ENCODE measurements at regions not wholly inside any gene's neighbourhood (a gene's known extent, or its start where the extent isn't known, plus 50 kb on each side); places are given as distances from the start of the nearest gene placed in this dataset.

DNA sequence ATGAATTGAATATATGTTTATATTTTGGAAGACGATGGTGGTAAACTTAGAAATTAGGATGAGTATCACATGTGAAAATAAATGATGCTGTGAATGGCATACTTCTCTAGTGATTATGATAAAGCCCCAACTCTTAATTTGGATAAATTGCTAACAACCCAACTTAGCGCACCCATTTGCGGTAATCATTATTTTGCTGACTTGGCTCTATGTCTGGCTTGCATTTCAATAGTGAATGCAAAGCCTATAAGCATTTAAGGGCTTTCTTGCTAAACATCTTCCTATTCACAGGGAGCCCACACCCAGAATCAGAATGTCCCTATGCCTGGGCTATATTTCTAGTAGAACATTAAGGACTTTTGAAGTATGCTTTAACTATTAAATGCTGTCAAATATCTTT is 910.7 kb upstream of the FANCL start:
- no peak overlapping the region for H2AFZ ChIP-seq (ENCODE audit: insufficient read depth, low read depth, low read length, poor library complexity, severe bottlenecking)
- peaks cover 0 to 3% (median 0%) of the 10 kb centered on the region in 4 experiments for H3K27me3 ChIP-seq (replicated peaks in 1 of 4; ENCODE audit: control extremely low read depth in 1 of 4, control insufficient read depth in 3 of 4, insufficient read depth in 4 of 4, low read length in 3 of 4)
- no peak overlapping the region for H3K9ac ChIP-seq (ENCODE audit: low read length)
- no peak for ATAC-seq (ENCODE audit: low read depth)
- ChIA-PET POLR2A (no interaction called here), CTCF (no interaction called here)
- no peaks in the 10 kb centered on the region for H4K20me1 ChIP-seq (ENCODE audit: control insufficient read depth, insufficient read depth, low read length, poor library complexity, severe bottlenecking)
- no peak overlapping the region for H3K27ac ChIP-seq (ENCODE audit: low read length in 2 of 2)
- WGBS (ENCODE audit: insufficient coverage) = no CpG with 5 or more reads among the region's 3 CpGs
- no peak overlapping the region for H3K4me3 ChIP-seq (ENCODE audit: control extremely low read depth in 1 of 5, extremely low read depth in 1 of 5, insufficient read depth in 1 of 5, low read depth in 2 of 5, low read length in 4 of 5)
- Mint-ChIP-seq H3K9me3 (ENCODE audit: insufficient read depth) (no peaks in the 10 kb centered on the region), H3K4me3 (no peak overlapping the region), H3K27ac (no peak overlapping the region), H3K4me1 (no peaks in the 10 kb centered on the region), H3K27me3 (peaks cover 14% of the 10 kb centered on the region)
- DNase-seq = no peak
- intact Hi-C loops (cut with micrococcal nuclease) = no loop called here
- H3K79me2 ChIP-seq (ENCODE audit: control insufficient read depth, insufficient read depth, low read length) = no peaks in the 10 kb centered on the region
- TF ChIP-seq EZH2 (IDR thresholded peaks at IDR 0.05; ENCODE audit: borderline replicate concordance, insufficient read depth, low read depth, low read length, poor library complexity, severe bottlenecking) = no peak
- TF ChIP-seq, protein P1, sequence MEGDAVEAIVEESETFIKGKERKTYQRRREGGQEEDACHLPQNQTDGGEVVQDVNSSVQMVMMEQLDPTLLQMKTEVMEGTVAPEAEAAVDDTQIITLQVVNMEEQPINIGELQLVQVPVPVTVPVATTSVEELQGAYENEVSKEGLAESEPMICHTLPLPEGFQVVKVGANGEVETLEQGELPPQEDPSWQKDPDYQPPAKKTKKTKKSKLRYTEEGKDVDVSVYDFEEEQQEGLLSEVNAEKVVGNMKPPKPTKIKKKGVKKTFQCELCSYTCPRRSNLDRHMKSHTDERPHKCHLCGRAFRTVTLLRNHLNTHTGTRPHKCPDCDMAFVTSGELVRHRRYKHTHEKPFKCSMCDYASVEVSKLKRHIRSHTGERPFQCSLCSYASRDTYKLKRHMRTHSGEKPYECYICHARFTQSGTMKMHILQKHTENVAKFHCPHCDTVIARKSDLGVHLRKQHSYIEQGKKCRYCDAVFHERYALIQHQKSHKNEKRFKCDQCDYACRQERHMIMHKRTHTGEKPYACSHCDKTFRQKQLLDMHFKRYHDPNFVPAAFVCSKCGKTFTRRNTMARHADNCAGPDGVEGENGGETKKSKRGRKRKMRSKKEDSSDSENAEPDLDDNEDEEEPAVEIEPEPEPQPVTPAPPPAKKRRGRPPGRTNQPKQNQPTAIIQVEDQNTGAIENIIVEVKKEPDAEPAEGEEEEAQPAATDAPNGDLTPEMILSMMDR (IDR thresholded peaks at IDR 0.05) = no peak
- H3K9me3 ChIP-seq (ENCODE audit: control extremely low read depth in 1 of 3, control insufficient read depth in 2 of 3, insufficient read depth in 1 of 3, low read length in 2 of 3) = no peaks in the 10 kb centered on the region
- H3K36me3 ChIP-seq (replicated peaks in 1 of 2; ENCODE audit: control extremely low read depth in 1 of 2, control insufficient read depth in 1 of 2, extremely low read depth in 1 of 2, insufficient read depth in 2 of 2, low read length in 1 of 2) = no peaks in the 10 kb centered on the region
- H3K4me2 ChIP-seq (replicated peaks; ENCODE audit: low read depth, low read length, poor library complexity, severe bottlenecking) = no peak overlapping the region
- no peaks in the 10 kb centered on the region for H3K4me1 ChIP-seq (ENCODE audit: control insufficient read depth in 2 of 2, insufficient read depth in 2 of 2, low read length in 2 of 2)

DNA sequence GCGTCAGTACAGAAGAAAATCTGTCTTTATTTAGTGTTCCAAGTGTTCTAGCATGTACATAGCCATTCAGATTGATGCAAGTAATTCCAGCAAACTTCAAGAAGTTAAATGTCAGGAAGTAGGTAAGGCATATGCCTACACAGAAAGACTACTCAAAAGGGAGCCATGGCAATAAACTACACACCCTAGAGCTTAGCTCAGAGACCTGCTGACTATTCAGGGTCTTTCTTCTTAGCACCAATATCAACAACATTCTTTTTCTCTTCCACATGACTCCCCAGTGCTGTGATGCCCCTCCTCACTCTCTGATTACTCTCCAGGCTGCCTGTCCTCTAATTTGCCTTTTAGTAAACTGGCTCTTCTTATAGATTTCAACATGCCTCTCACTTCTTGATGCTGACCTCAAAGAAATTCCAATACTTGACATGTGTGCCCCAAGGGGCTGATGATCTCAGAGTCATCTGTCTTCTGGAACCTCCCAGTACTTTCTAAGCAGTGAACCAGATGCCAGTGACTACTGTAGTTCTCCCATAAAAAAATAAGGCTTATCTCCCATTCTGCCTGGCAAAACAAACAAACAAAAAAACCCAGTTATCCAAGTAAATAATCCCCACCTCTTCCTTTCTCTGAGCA is 909.2 kb upstream of the FANCL start:
- CTCF ChIA-PET = no interaction called here
- no peaks in the 10 kb centered on the region for H4K20me1 ChIP-seq (ENCODE audit: control insufficient read depth, insufficient read depth, low read length, poor library complexity, severe bottlenecking)
- no peaks in the 10 kb centered on the region for H3K36me3 ChIP-seq (replicated peaks in 1 of 2; ENCODE audit: control extremely low read depth in 1 of 2, control insufficient read depth in 1 of 2, extremely low read depth in 1 of 2, insufficient read depth in 2 of 2, low read length in 1 of 2)
- ATAC-seq (ENCODE audit: low read depth) (no peak), DNase-seq (no peak)
- Mint-ChIP-seq H3K27ac (no peak overlapping the region), H3K27me3 (peaks cover 6% of the 10 kb centered on the region), H3K9me3 (ENCODE audit: insufficient read depth) (no peaks in the 10 kb centered on the region), H3K4me3 (no peak overlapping the region), H3K4me1 (no peaks in the 10 kb centered on the region)
- no peaks in the 10 kb centered on the region for H3K9me3 ChIP-seq (ENCODE audit: control extremely low read depth in 1 of 3, control insufficient read depth in 2 of 3, insufficient read depth in 1 of 3, low read length in 2 of 3)
- H3K4me1 ChIP-seq (ENCODE audit: control insufficient read depth in 2 of 2, insufficient read depth in 2 of 2, low read length in 2 of 2) = no peaks in the 10 kb centered on the region
- TF ChIP-seq, protein P1 (IDR thresholded peaks at IDR 0.05) = no peak
- no peak for TF ChIP-seq EZH2 (IDR thresholded peaks at IDR 0.05; ENCODE audit: borderline replicate concordance, insufficient read depth, low read depth, low read length, poor library complexity, severe bottlenecking)
- H2AFZ ChIP-seq (ENCODE audit: insufficient read depth, low read depth, low read length, poor library complexity, severe bottlenecking) = no peak overlapping the region
- no peak overlapping the region for H3K4me3 ChIP-seq (ENCODE audit: control extremely low read depth in 1 of 5, extremely low read depth in 1 of 5, insufficient read depth in 1 of 5, low read depth in 2 of 5, low read length in 4 of 5)
- no CpG with 5 or more reads among the region's 1 CpG for WGBS (ENCODE audit: insufficient coverage)
- H3K4me2 ChIP-seq (replicated peaks; ENCODE audit: low read depth, low read length, poor library complexity, severe bottlenecking) = no peak overlapping the region
- no peaks in the 10 kb centered on the region for H3K27me3 ChIP-seq (replicated peaks in 1 of 4; ENCODE audit: control extremely low read depth in 1 of 4, control insufficient read depth in 3 of 4, insufficient read depth in 4 of 4, low read length in 3 of 4)
- no peak overlapping the region for H3K9ac ChIP-seq (ENCODE audit: low read length)
- intact Hi-C loops (cut with micrococcal nuclease) = no loop called here
- H3K79me2 ChIP-seq (ENCODE audit: control insufficient read depth, insufficient read depth, low read length) = no peaks in the 10 kb centered on the region
- POLR2A ChIA-PET = no interaction called here
- H3K27ac ChIP-seq (ENCODE audit: low read length in 2 of 2) = no peak overlapping the region
